CD4-positive, alpha-beta T cell (primary cell): ENCODE measurements at regions not wholly inside any gene's neighbourhood (a gene's known extent, or its start where the extent isn't known, plus 50 kb on each side); places are given as distances from the start of the nearest gene placed in this dataset.
"Not testable (repeated sequence)": the region's sequence is repeated elsewhere in the genome, so short reads cannot be mapped to it uniquely, and the experiment has no call there.

ENCODE experiments used
- ATAC-seq: fragments of 200-7000 bp; cut with Tn5 transposase; one replicate; pipeline ENCODE4 v1.10.0; 2022; ENCODE audit warnings: mild to moderate bottlenecking; ENCODE audit not compliant: poor library complexity
- CTCF ChIA-PET: fragments of 350-600 bp; sonication (Branson Sonifier 250); formaldehyde crosslinking; loops from one replicate; lab custom pipeline; 2021; ENCODE audit warnings: antibody characterized with exemption, inconsistent platforms; lab: Charles Lee
- POLR2A ChIA-PET: fragments of 350-600 bp; sonication (Branson Sonifier 250); formaldehyde crosslinking; loops from one replicate; lab custom pipeline; 2021; ENCODE audit warnings: antibody characterized with exemption, inconsistent platforms; lab: Charles Lee
- DNase-seq, 14 experiments: peaks; one replicate each; pipeline ENCODE4 v3.0.0-alpha.2; 2013 to 2020; ENCODE audit warnings: mixed read lengths in 2 of 14
- H3K27ac ChIP-seq, 2 donors: one replicate each; pipeline versions ENCODE4 v1.5.1 to v1.7.0; 2013; ENCODE audit warnings: low read length in 2 of 2, low read depth in 1 of 2, mild to moderate bottlenecking in 1 of 2
- H3K27me3 ChIP-seq, 2 experiments: 1 replicate in 1 of 2; 2 replicates in 1 of 2; pipeline versions ENCODE4 v1.6.1 to v1.7.0; 2013; ENCODE audit warnings: low read length in 2 of 2, control low read depth in 1 of 2, mild to moderate bottlenecking in 1 of 2, moderate library complexity in 1 of 2; ENCODE audit not compliant: insufficient read depth in 2 of 2, control insufficient read depth in 1 of 2
- H3K36me3 ChIP-seq: one replicate; pipeline ENCODE4 v1.6.1; 2013; ENCODE audit warnings: low read length, control low read depth; ENCODE audit not compliant: insufficient read depth
- H3K4me1 ChIP-seq: one replicate; pipeline ENCODE4 v1.6.1; 2013; ENCODE audit warnings: low read length, control low read depth; ENCODE audit not compliant: insufficient read depth
- H3K4me3 ChIP-seq: one replicate; pipeline ENCODE4 v1.5.1; 2013; ENCODE audit warnings: mild to moderate bottlenecking, low read length, moderate library complexity
- H3K9me3 ChIP-seq, 2 experiments: 1 replicate in 1 of 2; 2 replicates in 1 of 2; pipeline versions ENCODE4 v1.6.1 to v1.7.0; 2013; ENCODE audit warnings: low read length in 2 of 2, mild to moderate bottlenecking in 2 of 2, control low read depth in 1 of 2, moderate library complexity in 1 of 2; ENCODE audit not compliant: control insufficient read depth in 1 of 2, insufficient read depth in 1 of 2
- H3K27ac Mint-ChIP-seq: one replicate; pipeline ENCODE4 v1.8.0; 2020; ENCODE audit warnings: mixed read lengths
- H3K27me3 Mint-ChIP-seq: one replicate; pipeline ENCODE4 v1.8.0; 2021; ENCODE audit warnings: mixed read lengths
- H3K36me3 Mint-ChIP-seq: one replicate; pipeline ENCODE4 v1.8.0; 2021; ENCODE audit warnings: low read depth, mixed read lengths
- H3K4me1 Mint-ChIP-seq: one replicate; pipeline ENCODE4 v1.8.0; 2021; ENCODE audit warnings: low read depth, mixed read lengths
- H3K4me3 Mint-ChIP-seq: one replicate; pipeline ENCODE4 v1.8.0; 2020; ENCODE audit warnings: mild to moderate bottlenecking, mixed read lengths
- H3K9me3 Mint-ChIP-seq: one replicate; pipeline ENCODE4 v1.8.0; 2020; ENCODE audit warnings: mixed read lengths
- intact Hi-C, 2 experiments: fragments of 100-400 bp; cut with DNase I in 1 of 2; cut with micrococcal nuclease in 1 of 2; formaldehyde crosslinking; loops; one replicate each; pipeline versions ENCODE4 v1.15.1 to v1.9.0; 2023 to 2025; cut with DNase I, micrococcal nuclease
- TF ChIP-seq, protein P1 (sequence below): fragments of 200-600 bp; IDR thresholded peaks from one replicate; pipeline ENCODE4 v1.8.0; 2022; ENCODE audit warnings: antibody characterized with exemption, mild to moderate bottlenecking

GRCh38 chr1:29607236-29607635, 370.9 kb downstream of the PTPRU start:
- Histone ChIP-seq H3K27ac (no peak overlapping the region), H3K4me3 (no peak overlapping the region), H3K9me3 (peaks cover 0 to 3% of the 10 kb centered on the region in 2 experiments), H3K36me3 (no peaks in the 10 kb centered on the region), H3K27me3 (peaks cover 2 to 5% of the 10 kb centered on the region in 2 experiments), H3K4me1 (no peaks in the 10 kb centered on the region)
- H3K27me3 Mint-ChIP-seq: peaks cover 18% of the 10 kb centered on the region
- no peaks in the 10 kb centered on the region for H3K4me1 Mint-ChIP-seq
- H3K9me3 Mint-ChIP-seq: peaks cover 1% of the 10 kb centered on the region
- ChIA-PET POLR2A (no interaction called here), CTCF (no interaction called here)
- TF ChIP-seq, protein P1, sequence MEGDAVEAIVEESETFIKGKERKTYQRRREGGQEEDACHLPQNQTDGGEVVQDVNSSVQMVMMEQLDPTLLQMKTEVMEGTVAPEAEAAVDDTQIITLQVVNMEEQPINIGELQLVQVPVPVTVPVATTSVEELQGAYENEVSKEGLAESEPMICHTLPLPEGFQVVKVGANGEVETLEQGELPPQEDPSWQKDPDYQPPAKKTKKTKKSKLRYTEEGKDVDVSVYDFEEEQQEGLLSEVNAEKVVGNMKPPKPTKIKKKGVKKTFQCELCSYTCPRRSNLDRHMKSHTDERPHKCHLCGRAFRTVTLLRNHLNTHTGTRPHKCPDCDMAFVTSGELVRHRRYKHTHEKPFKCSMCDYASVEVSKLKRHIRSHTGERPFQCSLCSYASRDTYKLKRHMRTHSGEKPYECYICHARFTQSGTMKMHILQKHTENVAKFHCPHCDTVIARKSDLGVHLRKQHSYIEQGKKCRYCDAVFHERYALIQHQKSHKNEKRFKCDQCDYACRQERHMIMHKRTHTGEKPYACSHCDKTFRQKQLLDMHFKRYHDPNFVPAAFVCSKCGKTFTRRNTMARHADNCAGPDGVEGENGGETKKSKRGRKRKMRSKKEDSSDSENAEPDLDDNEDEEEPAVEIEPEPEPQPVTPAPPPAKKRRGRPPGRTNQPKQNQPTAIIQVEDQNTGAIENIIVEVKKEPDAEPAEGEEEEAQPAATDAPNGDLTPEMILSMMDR: no peak
- H3K4me3 Mint-ChIP-seq: no peak overlapping the region
- ATAC-seq (no peak), DNase-seq (no peak)
- no peaks in the 10 kb centered on the region for H3K36me3 Mint-ChIP-seq
- H3K27ac Mint-ChIP-seq: no peak overlapping the region
- intact Hi-C loops: no loop called here

GRCh38 chr1:29604796-29605195, 368.5 kb downstream of the PTPRU start:
- DNase-seq, H3K4me3 Mint-ChIP-seq, H3K9me3 ChIP-seq, CTCF ChIA-PET, POLR2A ChIA-PET, ATAC-seq, H3K36me3 ChIP-seq, H3K4me3 ChIP-seq, H3K4me1 Mint-ChIP-seq, H3K36me3 Mint-ChIP-seq, H3K4me1 ChIP-seq, H3K27ac Mint-ChIP-seq, H3K27ac ChIP-seq, H3K27me3 ChIP-seq, H3K9me3 Mint-ChIP-seq, intact Hi-C loops: not testable (repeated sequence)
- peaks cover 14% of the 10 kb centered on the region for H3K27me3 Mint-ChIP-seq

DNA sequence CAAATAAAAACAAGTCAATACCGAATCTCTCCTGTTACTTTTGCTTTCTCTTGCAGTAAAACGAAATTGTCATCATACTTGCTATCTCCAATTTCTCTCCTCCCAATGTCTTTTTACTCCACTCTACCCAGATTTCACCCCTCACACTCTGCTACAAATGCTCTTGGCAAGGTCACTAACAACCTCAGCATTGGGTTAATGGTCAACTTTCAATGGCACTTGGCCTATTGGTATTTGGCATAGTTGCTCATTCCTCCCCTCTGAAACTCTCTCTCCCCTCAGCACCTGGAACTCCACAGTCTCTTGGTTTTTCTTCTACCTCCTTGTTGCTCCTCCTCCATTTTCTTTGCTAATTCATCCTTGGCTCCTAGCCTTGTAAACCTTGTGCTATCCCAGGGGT, 367.3 kb downstream of the PTPRU start:
- Histone ChIP-seq H3K9me3 (peaks cover 0 to 3% of the 10 kb centered on the region in 2 experiments), H3K4me1 (no peaks in the 10 kb centered on the region), H3K4me3 (no peak overlapping the region), H3K27ac (no peak overlapping the region), H3K27me3 (peaks cover 0 to 4% of the 10 kb centered on the region in 2 experiments), H3K36me3 (no peaks in the 10 kb centered on the region)
- DNase-seq (no peak), ATAC-seq (no peak)
- intact Hi-C loops: no loop called here
- ChIA-PET CTCF (no interaction called here), POLR2A (no interaction called here)
- H3K27me3 Mint-ChIP-seq: peaks cover 25% of the 10 kb centered on the region
- H3K4me3 Mint-ChIP-seq: no peak overlapping the region
- no peak overlapping the region for H3K27ac Mint-ChIP-seq
- H3K9me3 Mint-ChIP-seq: peaks cover 1% of the 10 kb centered on the region
- TF ChIP-seq, protein P1: no peak
- H3K4me1 Mint-ChIP-seq: no peaks in the 10 kb centered on the region
- H3K36me3 Mint-ChIP-seq: no peaks in the 10 kb centered on the region

- Histone ChIP-seq H3K27me3 (peaks cover 0 to 4% of the 10 kb centered on the region in 2 experiments), H3K36me3 (no peaks in the 10 kb centered on the region), H3K27ac (no peak overlapping the region), H3K9me3 (no peaks in the 10 kb centered on the region), H3K4me1 (no peaks in the 10 kb centered on the region), H3K4me3 (no peak overlapping the region)
- no peak for ATAC-seq
- H3K27ac Mint-ChIP-seq: no peak overlapping the region
- CTCF ChIA-PET: no interaction called here
- intact Hi-C loops: no loop called here
- DNase-seq: no peak
- H3K9me3 Mint-ChIP-seq: no peaks in the 10 kb centered on the region
- TF ChIP-seq, protein P1: no peak
- H3K4me1 Mint-ChIP-seq: no peaks in the 10 kb centered on the region
- no peak overlapping the region for H3K4me3 Mint-ChIP-seq
- POLR2A ChIA-PET: no interaction called here
- no peaks in the 10 kb centered on the region for H3K36me3 Mint-ChIP-seq
- H3K27me3 Mint-ChIP-seq: peaks cover 25% of the 10 kb centered on the region
Observed at GRCh38 chr1:29602203-29602602, 365.9 kb downstream of the PTPRU start.
